AG10803 (cell line): ENCODE measurements at regions not wholly inside any gene's neighbourhood (a gene's known extent, or its start where the extent isn't known, plus 50 kb on each side); places are given as distances from the start of the nearest gene placed in this dataset.
"Not testable (repeated sequence)": the region's sequence is repeated elsewhere in the genome, so short reads cannot be mapped to it uniquely, and the experiment has no call there.

Experiments
- DNase-seq: peaks from one replicate; pipeline ENCODE4 v3.0.0; 2010; ENCODE audit warnings: low read depth
- H3K4me3 ChIP-seq: 2 replicates; pipeline ENCODE4 v1.5.1; 2011; ENCODE audit warnings: mild to moderate bottlenecking, low read length, control low read depth
- TF ChIP-seq, protein P1 (sequence below): conservative IDR thresholded peaks from 2 replicates; pipeline ENCODE4 v1.5.1; 2011; ENCODE audit warnings: mild to moderate bottlenecking, low read length, control low read depth, inconsistent platforms

DNA sequence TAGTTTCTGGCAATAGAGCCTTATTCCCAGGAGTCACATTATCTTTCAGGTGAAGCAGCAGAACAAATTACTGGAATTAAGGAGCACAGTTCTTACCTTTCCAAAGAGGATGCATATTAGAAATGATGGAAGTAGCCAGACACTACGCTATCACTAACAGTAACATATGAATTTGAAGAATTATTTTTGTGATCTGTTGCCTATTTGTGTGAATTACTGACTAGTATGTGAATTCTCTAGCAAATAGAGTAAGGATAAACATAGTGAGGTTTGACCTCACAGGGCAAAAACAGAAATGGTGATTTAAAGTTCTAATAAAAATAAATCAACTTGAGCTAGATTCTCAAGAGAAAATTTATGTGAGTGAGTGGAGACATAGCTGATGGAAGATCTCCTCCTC lies 1299.3 kb downstream of the XPNPEP1 start:
- TF ChIP-seq, protein P1, sequence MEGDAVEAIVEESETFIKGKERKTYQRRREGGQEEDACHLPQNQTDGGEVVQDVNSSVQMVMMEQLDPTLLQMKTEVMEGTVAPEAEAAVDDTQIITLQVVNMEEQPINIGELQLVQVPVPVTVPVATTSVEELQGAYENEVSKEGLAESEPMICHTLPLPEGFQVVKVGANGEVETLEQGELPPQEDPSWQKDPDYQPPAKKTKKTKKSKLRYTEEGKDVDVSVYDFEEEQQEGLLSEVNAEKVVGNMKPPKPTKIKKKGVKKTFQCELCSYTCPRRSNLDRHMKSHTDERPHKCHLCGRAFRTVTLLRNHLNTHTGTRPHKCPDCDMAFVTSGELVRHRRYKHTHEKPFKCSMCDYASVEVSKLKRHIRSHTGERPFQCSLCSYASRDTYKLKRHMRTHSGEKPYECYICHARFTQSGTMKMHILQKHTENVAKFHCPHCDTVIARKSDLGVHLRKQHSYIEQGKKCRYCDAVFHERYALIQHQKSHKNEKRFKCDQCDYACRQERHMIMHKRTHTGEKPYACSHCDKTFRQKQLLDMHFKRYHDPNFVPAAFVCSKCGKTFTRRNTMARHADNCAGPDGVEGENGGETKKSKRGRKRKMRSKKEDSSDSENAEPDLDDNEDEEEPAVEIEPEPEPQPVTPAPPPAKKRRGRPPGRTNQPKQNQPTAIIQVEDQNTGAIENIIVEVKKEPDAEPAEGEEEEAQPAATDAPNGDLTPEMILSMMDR = no peak
- no peak overlapping the region for H3K4me3 ChIP-seq
- DNase-seq = no peak

DNA sequence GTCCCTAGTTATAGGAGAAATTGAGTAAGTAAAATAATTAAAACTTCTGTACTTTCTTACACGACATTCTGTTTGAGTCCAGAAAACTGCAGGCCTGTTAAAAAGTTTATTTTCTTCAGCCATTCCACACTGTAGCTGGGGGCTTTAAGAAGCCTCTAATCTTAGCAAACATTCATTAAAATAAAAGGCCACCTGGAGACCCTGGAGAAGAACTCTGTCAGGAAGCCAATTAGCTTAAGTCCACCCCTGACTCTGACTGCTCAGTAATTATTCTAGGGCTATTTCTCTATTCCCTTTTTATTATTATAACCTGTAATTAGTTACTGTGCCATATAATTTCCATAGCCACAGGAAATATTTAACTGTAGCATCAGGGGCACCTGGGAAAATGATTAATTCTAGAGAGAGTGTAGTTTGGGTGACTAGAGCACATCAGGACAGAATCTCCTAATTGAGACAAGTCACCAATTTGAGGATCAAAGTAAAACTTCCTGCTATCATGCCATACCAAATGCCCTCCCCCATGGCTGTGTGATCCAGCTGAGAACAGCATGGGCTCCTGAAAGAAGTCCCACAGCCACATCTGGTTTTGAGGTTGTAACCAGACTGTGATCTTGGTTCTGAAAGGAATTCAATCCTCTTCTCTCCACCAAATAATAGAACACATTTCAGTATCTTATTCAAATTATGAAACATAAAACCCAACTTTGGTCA lies 1302.3 kb downstream of the XPNPEP1 start:
- DNase-seq = no peak
- H3K4me3 ChIP-seq = no peak overlapping the region
- TF ChIP-seq, protein P1 = no peak

DNA sequence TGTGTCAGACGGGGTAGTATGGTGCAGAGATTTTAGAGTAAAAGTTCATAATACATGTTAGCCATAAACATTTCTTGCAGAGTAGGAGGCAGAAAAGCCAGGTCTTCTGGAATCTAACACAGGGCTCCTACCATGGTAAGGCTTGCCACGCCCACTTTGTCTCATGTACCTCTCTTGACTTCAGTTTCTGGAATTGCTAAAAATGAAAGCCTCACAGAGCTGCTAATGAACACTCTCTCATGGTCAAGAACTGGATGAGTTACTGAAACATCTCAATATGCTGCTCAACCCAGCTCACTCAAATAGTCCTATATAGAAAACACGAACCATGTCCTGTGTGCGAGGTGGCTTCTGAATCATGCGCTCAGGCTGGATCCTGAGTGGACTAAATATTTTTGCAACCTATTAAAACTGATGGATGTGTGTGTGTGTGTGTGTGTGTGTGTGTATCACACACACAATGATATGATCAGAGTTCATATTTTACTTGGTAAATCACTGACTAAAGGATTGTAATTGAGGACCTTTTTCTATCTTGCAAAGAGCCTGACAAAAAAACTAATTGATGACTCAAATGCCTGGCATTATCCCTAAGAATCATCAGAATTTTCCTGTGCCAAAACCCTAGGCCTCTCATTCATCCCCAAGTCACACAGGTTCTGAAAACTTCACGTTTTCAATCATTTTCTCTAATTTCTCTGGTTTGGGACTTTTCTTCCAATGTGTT lies 1306.6 kb downstream of the XPNPEP1 start:
- no peak for DNase-seq
- TF ChIP-seq, protein P1 = no peak
- no peak overlapping the region for H3K4me3 ChIP-seq

DNA sequence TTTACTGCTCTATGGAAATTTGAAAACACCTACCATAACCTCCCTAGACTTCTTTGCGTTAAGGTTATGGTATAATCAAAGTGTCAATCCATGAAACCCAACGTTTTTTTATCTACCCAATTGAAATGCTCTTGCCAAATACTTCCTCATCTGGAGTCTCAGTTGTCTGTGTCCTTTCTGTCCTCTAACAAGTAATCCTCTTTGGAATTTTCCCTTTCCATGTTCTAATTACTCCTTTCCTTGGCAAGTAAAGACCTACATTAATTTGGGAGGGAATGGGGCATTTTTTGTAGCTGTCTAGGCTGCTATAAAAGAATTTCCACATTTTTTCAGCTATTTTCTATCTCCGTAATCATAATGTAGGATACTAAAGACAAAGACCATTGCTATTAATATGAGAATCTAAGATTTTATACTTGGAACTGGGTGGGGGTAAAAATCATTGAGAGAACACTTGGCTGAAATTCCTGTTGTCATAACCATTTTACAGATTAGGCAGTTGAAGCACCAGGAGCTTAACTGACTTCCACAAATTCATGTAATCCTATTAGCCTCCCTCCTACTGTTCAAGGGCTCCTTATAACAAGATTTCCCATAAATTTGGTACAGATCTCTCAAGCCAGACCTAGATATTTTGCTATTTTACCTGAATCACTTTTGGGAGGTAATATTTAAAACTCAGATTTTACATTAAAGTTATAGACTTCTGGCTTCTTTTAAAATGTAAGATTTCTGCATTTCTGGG lies 1307.6 kb downstream of the XPNPEP1 start:
- DNase-seq = no peak
- H3K4me3 ChIP-seq = no peak overlapping the region
- TF ChIP-seq, protein P1 = no peak

DNA sequence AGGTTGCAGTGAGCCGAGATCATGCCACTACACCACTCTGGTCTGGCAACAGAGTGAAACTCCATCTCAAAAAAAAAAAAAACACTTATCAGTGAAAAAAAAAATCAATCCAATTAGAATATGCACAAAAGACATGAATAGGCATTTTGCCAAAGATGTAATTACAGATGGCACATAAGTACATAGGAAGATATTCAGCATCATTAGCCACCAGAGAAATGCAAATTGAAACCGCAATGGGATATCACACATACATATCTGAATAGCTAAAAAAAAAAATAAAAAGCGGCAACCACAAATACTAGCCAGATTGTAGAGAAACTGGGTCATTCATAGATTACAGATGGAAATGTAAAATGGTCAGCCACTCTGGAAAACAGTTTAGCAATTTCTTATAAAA lies 1310.8 kb downstream of the XPNPEP1 start:
- no peak for DNase-seq
- TF ChIP-seq, protein P1 = no peak
- H3K4me3 ChIP-seq = no peak overlapping the region

DNA sequence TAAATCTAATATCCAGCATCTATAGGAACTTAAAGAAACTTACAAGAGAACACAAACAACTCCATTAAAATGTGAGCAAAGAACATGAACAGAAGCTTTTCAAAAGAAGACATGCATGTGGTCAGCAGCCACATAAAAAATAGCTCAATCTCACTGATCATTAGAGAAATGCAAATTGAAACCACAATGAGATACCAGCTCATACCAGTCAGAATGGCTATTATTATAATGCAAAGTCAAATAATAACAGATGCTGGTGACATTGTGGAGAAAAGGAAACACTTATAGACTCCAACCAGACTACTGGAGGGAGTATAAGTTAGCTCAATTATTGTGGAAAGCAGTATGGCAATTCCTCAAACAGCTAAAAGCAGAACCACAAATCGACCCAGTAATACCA lies 1314.5 kb downstream of the XPNPEP1 start:
- TF ChIP-seq, protein P1 = no peak
- H3K4me3 ChIP-seq = no peak overlapping the region
- DNase-seq = no peak

DNA sequence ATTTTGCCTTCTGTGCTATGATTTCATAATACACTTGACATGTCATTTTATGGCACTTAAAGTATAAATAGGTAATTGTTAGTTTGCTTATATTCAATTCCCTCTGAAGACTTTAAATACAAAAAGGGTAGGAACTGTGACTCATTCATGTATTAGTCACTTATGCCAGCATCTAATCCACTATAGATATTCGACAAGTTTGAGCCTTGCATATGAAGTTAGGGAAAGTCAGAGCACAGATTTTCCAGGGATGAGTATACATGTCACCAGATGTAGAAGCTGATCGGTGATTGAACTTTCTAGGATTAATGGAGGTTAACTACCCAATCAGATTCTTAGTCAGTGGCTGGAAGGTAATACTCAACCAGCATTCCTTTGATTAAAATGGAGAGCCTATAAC lies 1321.5 kb downstream of the XPNPEP1 start:
- TF ChIP-seq, protein P1 = no peak
- no peak overlapping the region for H3K4me3 ChIP-seq
- no peak for DNase-seq

DNA sequence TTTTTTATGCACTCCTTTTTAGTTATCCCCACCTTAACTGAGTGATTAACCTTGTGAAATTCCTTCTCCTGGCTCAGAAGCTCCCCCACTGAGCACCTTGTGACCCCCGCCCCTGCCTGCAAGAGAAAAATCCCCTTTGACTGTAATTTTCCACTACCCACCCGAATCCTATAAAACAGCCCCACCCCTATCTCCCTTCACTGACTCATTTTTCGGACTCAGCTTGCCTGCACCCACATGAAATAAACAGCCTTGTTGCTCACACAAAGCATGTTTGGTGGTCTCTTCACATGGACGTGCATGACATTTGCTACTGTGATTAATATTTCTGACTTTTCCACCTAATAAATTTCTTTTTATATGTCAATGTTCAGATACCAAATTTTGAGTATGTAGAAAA lies 1322.8 kb downstream of the XPNPEP1 start:
- H3K4me3 ChIP-seq, DNase-seq: not testable (repeated sequence)

DNA sequence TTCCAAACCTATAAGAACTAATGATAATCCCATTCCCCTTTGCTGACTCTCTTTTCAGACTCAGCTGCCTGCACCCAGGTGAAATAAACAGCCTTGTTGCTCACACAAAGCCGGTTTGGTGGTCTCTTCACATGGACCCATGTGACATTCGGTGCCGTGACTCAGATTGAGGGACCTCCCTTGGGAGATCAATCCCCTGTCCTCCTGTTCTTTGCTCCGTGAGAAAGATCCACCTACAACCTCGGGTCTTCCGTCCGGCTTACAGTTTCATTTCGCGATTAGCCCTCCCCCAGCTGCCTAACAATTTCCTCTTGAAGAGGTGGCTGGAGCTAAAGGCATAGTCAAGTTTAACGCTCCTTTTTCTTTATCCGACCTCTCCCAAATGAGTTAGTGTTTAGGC lies 1324.0 kb downstream of the XPNPEP1 start:
- H3K4me3 ChIP-seq, DNase-seq: not testable (repeated sequence)
